ENCODE measurements at regions not wholly inside any gene's neighbourhood (a gene's known extent, or its start where the extent isn't known, plus 50 kb on each side); places are given as distances from the start of the nearest gene placed in this dataset.

DNA sequence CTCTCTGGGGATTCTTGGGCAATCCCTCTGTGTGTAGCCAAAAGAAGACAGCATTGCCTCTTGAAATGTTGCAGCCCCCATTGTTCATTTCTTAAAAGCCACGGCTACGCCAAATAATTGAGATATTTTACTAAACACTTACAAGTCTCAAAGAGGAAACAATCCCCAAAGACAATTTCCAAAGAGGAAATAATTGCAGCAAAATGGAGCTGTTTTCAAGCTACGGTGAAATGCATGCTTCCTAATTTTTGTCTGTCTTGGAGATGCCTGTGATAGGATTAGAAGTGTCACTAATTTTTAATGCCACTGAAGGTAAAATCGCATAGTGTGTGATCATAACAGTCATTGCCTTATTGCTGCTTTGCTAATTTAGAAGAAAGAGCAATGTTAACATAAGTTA is 72.9 kb upstream of the NAMPT start:
- TF ChIP-seq, protein P1, sequence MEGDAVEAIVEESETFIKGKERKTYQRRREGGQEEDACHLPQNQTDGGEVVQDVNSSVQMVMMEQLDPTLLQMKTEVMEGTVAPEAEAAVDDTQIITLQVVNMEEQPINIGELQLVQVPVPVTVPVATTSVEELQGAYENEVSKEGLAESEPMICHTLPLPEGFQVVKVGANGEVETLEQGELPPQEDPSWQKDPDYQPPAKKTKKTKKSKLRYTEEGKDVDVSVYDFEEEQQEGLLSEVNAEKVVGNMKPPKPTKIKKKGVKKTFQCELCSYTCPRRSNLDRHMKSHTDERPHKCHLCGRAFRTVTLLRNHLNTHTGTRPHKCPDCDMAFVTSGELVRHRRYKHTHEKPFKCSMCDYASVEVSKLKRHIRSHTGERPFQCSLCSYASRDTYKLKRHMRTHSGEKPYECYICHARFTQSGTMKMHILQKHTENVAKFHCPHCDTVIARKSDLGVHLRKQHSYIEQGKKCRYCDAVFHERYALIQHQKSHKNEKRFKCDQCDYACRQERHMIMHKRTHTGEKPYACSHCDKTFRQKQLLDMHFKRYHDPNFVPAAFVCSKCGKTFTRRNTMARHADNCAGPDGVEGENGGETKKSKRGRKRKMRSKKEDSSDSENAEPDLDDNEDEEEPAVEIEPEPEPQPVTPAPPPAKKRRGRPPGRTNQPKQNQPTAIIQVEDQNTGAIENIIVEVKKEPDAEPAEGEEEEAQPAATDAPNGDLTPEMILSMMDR (IDR thresholded peaks at IDR 0.05), result no peak
- no peak for TF ChIP-seq POLR2A (IDR thresholded peaks at IDR 0.05)

Data from body of pancreas (tissue), 4 donors.